DMS79 treated with DMSO at 0.1 percent for 48 hours (cell line): ENCODE measurements at regions not wholly inside any gene's neighbourhood (a gene's known extent, or its start where the extent isn't known, plus 50 kb on each side); places are given as distances from the start of the nearest gene placed in this dataset.
"Not testable (repeated sequence)": the region's sequence is repeated elsewhere in the genome, so short reads cannot be mapped to it uniquely, and the experiment has no call there.

Experiments used
- DNase-seq: peaks from one replicate; lab custom pipeline; 2025; lab: John Stamatoyannopoulos, UW

DNA sequence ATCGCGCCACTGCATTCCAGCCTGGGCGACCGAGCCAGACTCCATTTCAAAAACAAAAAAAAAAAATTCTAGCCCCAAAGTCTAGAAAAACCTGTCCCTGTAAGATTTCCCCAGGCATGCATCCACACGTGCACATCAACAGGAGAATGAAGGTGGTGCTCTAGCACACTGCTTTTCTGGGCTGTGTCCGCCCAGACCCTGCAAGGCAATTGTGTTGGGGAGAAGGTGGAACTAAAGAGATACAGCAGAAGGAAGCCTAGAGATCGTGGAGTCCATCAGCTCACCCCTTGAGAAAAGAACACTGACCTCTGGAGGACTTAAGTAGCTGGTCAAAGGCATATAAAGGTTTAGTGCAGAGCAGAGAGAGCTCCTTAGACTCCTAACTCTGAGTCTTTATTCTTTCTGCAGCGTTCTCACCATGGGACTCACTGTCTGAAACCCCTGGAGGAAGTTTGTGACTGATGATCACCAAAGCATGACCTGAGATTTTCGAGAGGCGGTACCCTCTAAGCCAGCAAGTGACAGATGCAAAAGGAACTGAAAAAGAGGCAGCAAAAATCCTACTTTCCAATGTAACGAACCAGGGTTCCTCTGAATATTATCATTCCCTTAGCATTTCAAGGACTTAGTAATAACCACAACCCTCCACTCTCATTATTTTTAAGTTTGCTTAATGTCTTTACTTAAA, 179.8 kb downstream of the MEX3B start:
- DNase-seq: no peak

DNA sequence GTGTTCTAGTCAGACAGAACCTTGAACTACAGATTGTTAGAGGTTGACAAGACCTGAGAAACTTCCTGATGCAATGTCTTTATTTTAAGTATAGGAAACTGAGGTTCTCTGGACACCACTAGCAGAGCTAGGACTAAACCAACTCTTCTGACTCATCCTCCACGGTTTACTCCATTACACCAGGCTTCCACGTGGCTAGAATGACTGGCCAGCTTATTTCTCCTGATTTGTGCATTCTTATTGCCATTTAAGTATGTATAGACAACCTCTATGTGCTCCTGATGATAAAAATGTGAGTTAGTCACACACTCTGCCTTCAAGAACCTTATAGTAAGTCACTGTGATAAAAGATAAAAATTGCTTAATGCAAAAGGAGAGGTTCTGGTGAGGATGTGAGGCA, 182.7 kb downstream of the MEX3B start:
- no peak for DNase-seq

DNA sequence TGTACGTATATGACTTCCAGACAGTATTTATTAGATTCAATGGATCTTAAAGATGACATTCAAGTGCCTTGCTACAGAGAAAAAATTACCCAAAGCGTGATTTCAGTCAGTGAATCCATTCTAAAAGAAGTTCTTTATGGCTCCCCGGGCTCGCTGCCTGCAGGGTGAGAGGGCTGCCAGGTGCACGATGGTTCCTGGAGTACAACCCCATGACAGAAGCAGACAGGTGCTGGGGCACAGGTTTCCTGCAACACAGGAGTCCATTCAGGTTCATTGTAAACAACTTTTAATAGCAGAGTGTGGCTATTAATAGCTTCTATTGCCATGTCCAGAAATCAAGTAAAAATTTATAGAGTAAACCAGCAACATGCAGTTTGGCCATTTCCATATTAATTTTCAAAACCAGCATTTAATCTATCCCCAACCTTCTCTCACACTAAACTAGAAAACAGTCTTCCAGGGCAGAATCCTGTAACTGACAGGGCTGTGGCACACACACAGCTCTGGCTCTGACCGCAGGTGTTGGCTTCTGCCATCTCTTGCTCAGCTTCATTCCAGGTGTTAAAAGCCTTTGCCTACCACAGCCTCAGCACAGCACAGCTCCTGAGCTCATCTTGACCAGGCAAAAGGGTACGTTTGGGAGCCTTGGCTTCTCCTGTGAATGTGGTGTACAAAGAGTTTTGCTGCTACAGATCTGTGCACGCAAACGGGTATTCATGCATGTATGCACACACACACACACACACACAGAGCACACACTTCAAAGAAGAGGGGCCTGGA, 185.9 kb downstream of the MEX3B start:
- DNase-seq: peak; percentile 73

DNA sequence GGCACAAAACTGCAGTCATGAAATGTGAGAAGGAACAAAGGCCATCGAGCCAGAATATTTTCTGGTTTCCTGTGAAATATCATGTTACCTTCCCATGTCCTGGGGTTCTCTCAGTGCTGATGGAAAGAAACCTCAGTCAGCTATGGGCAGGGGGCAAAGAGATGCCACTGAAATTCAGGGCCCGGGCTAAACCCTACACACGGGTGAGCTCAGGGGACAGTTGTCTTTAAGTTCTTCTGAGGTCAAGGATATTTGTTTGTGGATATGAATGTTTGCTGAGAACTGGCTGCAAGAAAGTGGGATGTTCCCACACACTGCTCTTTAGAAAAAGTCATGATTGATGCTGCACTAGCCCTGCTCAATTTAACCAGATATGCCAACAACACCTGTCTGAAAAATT, 187.2 kb downstream of the MEX3B start:
- no peak for DNase-seq

DNA sequence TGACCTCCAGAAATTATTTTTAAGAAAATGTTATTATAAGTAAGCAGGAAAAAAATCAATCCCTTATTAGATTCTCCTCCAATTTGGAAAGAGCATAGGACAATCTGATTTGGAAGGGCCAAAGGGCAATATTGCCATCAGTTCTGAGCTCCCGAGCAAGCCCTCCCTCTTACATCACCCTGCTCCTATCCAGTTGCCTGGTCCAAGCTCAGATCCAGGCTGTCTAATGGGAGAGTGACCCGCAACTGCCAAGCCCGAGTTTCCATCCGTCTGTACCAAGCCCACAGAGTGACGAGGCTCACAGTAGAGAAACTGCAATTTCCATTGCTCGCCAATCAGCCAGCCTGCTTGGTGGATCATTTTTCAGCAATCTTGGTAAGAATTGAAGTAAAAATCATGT, 187.7 kb downstream of the MEX3B start:
- no peak for DNase-seq

DNA sequence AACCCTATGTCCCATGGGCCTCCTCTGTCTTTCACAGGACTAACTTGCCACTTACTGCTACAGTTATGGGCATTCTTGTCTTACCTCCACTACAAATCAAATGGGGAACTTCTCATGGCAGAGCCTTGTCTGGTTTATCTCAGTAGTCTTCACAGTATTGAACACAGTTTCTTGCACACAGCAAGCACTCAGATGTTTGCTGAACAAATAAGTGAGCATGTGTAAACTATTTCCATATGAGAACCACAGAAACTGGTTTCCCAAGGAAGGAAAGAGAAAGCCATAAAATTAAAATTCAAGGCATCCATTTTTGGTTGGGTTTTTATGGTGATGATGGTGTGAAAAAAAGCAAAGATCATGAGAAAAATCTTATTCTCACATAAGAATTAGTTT, 189.2 kb downstream of the MEX3B start:
- no peak for DNase-seq

DNA sequence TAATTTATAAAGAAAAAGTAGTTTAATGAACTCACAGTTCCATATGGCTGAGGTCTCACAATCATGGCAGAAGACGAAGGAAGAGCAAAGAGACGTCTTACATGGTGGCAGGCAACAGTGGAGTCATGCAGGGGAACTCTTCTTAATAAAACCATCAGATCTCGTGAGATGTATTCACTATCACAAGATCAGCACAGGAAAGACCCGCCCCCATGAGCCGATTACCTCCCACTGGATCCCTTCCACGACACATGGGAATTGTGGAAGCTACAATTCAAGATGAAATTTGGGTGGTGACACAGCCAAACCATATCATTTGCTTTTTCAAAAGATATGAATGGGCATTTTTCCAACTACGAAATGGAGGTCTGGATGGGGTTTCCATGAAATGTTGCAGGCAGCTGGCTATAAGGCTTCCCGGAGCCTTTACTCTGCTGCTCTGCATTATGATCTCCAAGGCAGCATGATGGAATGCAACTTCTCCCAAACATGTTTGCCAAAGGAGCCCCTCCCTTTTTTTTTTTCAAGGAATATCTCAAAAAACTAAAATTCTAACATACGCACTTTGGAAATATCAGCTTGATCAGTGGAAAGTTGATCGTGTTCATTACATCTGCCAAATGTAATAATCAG, 189.7 kb downstream of the MEX3B start:
- DNase-seq: no peak

DNA sequence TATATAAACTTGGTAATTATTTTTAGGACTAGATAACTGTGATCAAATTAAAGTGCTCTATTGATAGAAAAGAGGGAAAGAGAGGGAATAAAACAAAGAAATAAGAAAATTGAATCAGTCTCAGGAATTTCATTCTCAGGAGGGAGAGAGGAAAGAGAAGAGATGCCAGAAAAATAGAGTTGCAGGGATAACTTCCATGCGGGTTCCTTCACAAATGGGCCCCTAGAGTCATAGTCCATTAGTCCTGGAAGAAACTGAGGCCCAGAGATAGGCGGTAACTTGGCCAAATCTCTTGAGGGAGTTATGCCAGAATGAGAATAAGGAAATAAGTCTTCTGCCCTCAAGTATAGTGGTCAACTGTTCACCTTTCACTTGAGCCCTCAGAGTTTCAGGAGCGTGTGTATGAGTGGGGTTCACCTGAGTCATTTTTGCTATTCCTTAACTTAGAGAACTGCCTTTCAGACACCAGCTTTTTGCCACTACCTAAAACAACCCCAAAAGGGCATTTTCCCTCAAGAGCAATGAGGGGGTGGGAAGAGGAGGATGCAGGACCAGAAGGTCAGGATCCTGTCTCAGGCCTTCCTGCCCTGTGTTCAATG, 192.6 kb downstream of the MEX3B start:
- DNase-seq: no peak

DNA sequence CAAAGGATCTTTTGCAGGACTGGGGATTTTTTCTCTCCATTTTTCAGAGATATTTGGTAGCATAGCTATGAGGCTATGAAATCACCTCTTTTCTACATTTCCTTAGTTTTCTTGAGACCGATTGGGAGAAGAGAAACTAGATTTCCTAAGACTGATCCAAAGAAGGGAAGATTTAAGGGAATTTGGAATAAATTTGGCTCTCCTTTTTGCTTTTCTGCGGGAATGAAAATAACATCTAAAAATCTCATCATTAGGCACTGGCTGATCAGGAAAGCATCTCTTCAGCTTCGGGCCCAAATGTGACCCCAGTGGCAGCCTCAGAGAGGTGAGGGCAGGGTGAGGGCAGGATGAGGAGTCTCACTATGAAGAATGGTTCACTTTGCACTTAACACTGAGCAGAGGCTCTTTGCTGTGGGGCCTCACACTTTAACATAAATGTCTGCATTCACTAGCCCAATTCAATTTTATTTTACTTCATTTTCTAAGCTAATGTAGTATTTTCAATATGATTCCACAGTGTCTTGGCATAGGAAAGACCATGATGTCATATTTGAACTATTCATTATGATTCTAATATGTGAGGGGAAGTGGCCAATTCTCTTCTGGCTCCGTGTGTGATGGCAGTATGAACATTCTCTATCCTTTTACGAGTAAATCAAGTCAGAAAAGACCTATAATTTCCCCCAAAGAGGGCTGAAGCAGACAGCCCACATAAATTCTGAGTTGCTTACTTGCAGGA, 193.2 kb downstream of the MEX3B start:
- no peak for DNase-seq

DNA sequence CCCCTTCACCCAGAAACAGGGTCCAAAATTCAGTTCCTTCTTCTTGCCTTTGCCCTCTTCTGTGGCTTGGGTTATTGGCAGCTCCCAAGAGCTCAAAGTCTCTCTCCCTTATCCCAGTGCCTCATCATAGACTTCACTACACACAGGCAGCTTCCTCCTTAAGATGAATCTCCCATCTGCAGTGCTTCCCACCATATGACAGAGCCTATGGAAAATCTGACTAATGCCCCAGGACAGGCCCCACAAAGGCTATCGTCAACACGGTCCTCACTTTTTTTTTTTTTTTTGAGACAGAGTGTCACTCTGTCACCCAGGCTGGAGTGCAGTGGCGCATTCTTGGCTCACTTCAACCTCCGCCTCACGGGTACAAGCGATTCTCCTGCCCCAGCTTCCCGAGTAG, 194.1 kb downstream of the MEX3B start:
- DNase-seq: no peak

DNA sequence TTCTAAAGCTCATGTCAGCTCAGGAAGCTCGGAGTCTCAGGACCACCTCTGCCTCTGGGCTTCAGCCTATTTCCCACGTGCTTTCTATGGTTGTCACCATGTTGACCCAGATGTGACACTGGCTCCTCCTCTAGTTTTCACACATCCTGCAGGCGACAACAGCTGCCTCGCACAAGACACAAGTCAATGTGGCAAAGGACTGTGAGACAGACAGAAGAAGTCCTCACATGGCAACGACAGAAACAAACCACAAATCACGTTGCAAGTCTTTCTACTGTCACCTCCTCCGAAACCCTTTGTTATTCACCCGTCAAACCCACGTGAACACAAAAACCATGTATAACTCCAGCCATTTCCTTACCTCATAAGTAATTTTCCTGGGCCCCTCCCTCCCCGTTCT, 194.5 kb downstream of the MEX3B start:
- no peak for DNase-seq

DNA sequence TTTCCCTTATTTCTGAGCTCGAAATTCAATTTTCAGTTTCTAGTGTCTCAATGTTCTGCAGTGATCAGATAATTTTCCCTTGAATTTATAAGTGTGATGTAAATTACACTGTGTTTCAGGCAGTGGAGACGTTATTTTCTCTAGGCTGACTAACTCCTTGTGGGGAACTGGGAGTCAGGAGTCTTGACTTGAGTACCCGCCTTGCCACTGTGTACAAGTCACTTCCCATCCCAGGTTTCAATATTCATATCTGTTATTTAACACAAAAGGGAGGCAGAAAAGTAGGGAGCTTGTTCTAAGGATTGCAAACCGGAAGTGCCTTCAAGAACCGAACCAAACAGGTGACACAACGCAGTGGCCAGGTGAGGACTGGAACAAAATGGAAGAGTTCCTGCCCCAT, 196.5 kb downstream of the MEX3B start:
- DNase-seq: no peak

DNA sequence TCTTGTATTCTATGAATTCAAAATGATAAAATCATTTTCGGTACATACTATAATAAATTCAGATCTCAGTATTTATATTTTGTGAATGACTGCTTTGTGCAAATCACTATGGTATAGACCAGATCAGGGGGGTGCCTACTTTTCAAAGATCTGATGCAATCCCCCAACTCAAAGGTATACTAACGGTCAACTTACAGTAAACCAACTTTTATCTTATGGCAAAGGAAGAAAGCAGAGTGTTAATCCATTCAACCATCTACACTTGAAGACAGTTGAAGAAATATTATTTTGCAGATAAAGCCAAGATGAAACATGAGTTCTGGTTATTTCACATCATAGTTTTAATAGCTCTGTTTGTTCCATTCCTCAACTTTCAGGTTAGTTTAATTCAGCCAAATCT, 197.1 kb downstream of the MEX3B start:
- no peak for DNase-seq

DNA sequence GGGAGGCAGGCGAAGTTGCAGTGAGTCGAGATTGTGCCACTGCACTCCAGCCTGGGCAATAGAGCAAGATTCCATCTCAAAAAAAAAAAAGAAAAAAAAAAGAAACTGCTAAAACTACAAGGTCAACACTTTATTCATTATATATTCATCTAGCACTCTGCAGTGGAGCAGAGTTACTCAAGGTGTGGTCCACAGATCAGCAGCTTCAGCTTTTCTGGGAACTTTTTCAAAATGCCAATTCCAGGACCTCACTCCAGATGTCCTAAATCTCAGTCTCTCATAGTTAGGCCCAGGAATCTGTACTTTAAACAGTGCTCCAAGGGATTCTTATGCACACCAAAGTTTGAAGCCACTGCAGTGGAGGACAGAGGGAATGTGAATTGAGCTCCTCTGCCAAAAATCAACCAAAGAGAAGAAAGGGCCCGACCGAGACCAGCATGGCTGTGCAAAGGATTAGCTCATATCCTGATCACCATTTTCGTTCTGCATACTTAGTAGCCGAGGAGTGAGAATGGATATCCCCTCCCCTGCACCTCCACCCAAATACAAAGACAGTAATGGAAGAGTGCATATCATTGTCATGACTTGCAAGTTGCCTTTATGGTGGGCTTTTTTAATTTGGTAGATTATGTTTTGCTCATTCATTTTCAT, 201.9 kb downstream of the MEX3B start:
- no peak for DNase-seq

DNA sequence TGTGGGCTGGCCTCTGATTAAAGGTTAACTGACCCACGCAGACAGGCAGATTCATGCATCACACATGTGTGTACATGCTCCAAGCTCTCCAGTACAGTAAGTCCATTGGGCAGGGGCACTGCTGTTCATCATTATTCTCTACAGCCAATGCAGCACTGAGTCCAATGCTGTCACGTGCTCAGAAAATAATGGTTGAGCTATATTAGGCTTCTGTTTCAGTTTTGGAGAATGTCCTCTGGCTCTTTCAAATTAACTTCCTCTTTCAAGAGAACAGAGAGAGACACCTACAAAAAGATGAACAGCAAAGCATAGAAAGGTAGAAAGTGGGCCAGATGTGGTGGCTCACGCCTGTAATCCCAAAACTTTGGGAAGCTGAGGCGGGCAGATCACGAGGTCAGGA, 202.6 kb downstream of the MEX3B start:
- DNase-seq: no peak

DNA sequence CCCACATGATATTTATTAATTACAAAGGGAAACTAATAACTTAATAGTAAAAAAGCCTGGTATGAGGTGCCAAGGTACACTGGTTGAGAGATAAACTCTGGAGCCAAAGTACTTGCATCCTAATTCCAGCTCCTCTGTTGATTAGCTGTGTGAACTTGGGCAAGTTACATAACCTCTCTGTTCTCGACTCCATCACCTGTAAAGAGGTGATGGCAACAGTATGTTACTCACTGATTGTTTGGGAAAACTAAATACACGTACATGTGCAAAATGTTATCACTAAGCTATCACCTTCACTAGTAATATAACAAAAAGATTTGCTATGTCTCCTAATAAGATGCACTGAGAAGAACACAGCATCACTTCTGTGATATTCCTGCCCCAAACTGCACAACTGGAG, 206.4 kb downstream of the MEX3B start:
- no peak for DNase-seq

DNA sequence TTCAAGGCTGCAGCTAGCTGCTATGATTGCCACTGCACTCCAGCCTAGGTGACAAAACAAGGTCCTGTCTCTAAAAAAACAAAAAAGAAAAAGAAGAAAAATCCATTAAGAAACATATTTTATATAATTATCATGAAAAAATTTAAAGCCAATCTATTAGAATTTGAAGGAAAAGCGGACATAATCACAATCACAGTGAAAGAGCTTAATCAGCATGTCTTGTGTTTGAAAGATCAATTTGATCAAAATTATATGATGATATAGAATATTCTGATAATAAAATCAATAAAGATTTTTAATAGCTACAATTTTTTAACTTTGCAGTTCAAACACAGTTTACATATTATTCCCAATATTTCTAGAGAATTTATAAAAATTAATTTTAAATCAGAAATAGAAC, 210.1 kb downstream of the MEX3B start:
- DNase-seq: no peak

DNA sequence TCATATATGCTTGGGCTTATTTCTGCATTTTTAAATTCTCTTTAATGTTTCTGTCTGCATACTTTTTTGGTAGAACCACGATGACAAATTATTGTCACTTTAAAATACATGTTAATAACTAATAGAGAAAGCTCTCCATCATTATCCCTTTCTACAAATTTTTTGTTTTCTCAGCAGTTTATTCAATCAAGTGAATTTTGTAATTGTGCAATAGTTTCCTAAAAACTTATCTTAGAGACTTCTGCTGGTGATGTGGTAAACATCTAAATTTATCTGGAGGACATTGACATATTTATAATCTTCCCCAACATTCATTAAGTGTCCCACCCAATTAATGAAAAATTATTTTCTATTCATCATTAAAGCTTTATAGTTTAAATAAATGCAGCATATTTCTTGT, 215.3 kb downstream of the MEX3B start:
- DNase-seq: no peak

DNA sequence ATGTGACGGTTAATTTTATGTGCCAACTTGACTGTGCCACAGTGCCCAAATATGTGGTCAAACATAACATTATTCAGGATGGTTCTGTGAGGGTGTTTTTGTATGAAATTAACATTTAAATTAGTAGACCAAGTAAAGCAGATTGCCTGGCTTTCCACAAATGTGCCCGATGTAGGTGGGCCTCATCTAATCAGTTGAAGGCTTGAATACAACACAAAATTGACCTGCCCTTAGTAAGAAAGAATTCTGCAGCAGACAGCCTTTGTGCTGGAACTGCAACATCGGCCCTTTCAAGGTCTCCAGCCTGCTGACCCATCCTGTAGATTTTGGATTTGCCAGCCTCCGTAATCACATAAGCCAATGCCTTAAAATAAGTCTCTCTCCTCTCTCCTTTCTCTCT, 215.9 kb downstream of the MEX3B start:
- no peak for DNase-seq

DNA sequence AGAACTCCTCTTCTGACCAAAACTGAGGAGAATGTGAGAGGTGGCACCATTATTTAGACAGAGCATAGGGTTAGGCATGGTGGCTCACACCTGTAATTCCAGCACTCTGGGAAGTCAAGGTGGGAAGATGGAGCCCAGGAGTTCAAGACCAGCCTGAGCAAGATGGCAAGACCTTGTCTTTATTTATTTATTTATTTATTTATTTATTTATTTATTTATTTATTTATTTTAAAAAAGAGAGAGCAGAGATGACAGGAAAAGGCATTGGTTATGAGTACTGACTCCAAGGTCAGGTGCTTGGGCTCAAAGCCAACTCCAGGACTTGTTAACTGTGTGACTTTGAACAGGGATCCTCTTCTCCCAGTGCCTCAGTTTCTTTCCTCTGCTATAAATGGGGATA, 217.7 kb downstream of the MEX3B start:
- DNase-seq: no peak

DNA sequence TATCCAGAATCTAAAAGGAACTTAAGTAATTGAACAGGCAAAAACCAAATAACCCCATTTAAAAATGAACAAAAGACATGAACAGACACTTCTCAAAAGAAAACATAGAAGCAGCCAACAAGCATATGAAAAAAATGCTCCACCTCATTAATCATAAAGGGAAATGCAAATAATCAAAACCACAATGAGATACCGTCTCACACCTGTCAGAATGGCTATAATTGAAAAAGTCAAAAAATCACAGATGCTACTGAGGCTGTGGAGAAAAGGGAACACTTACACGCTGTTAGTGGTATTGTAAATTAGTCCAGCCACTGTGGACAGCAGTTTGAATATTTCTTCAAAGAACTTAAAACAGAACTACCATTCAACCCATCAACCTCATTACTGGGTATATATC, 220.7 kb downstream of the MEX3B start:
- DNase-seq: no peak

DNA sequence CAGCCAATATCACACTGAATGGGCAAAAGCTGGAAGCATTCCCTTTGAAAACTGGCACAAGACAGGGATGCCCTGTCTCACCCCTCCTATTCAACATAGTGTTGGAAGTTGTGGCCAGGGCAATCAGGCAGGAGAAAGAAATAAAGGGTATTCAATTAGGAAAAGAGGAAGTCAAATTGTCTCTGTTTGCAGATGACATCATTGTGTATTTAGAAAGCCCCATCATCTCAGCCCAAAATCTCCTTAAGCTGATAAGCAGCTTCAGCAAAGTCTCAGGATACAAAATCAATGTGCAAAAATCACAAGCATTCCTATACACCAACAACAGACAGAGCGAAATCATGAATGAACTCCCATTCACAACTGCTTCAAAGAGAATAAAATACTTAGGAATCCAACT, 223.2 kb downstream of the MEX3B start:
- not testable (repeated sequence) for DNase-seq
